Nucleus accumbens (tissue), 56 donors: ENCODE measurements at regions not wholly inside any gene's neighbourhood (a gene's known extent, or its start where the extent isn't known, plus 50 kb on each side); places are given as distances from the start of the nearest gene placed in this dataset.
"Not testable (repeated sequence)": the region's sequence is repeated elsewhere in the genome, so short reads cannot be mapped to it uniquely, and the experiment has no call there.

Source experiments
- DNase-seq, 56 donors: peaks; one replicate each; lab custom pipeline; 2025; lab: John Stamatoyannopoulos, UW

DNA sequence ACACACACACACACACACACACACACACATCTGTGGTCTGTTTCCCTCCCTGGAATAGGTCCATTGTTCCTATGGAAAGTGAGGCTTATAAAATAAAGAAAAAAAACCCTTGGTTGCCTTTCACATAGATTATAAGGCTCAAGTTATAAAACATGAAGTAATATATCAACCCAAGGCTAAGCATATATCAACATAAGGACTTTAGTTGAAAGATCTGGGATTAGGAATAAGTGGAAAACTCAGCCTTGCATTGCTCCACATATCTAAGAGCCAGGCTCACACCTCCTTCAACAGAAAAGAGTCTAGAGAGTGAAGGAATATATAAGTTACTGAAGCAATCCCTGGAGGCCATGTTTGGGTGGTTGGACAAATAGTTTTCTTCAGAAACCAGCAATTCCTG lies 235.0 kb downstream of the SUCLG1 start:
- no peak for DNase-seq

DNA sequence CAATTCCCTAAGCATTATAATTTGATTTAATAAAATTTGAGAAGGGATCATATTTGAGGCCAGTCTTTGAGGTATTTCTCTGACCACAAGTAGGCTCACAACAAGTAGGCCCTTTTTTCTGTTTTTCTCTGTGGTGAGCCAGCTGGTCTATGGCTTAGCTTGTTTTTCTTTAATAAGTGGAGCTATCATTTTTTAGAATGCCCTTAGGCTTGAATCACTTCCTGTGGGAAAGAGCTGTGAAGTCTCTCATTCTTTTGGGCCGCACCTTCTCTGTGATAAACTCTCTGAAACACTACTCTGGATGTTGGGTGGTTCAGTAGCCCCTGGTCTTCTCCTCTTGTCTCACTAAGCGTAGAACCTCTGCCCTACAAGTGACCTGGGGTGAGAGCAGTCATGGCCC lies 235.9 kb downstream of the SUCLG1 start:
- DNase-seq: no peak

DNA sequence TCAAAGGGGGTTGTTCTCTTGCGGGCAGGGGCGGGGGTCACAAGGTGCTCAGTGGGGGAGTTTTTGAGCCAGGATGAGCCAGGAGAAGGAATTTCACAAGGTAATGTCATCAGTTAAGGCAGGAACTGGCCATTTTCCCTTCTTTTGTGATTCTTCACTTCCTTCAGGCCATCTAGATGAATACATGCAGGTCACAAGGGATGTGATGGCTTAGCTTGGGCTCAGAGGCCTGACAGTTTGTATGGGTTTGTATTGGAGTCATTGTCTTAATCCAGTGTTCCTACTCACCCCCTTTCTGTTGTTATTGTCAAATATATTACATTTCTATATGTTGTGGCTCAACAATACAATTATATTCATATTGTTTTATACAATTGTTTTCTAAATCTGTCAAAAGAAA lies 238.0 kb downstream of the SUCLG1 start:
- DNase-seq: not testable (repeated sequence)

DNA sequence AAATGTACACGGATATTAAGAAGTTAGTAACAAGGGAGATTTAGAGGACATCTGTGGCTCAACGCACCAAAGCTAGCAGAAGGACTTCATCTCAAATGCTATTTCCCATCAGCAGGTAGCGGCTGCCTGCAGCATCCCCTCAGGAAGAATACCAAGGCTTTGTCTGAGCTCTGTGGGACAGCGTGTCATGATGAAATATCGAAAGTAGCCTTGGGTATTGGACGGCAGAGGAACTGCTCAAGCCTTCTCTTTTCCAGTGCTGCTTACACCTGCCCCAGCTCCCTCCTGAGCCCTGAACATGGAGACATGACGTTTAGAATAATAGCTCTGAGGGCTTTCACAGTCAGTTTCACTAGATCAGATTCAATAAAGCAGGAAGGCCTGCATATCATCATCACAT lies 241.6 kb downstream of the SUCLG1 start:
- no peak for DNase-seq

DNA sequence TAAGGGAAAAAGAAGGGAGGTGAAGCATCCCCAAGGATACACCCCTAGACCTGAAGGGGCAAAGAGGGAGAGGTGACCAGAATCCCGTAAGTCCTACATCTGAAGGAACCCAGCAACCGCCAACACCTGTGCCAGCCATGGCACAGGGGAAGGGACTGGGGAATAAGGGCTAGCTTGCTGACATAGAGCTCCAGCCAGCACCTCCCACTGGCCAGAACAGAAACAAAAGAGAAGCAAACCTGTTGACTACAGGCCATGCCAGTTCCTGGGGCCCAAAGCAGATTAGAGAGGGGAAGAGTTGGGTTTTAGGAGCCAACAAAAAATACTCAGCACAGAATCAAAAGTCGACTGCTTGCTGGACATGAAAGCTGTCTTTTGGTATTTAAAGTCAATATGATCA lies 244.6 kb downstream of the SUCLG1 start:
- DNase-seq: no peak

DNA sequence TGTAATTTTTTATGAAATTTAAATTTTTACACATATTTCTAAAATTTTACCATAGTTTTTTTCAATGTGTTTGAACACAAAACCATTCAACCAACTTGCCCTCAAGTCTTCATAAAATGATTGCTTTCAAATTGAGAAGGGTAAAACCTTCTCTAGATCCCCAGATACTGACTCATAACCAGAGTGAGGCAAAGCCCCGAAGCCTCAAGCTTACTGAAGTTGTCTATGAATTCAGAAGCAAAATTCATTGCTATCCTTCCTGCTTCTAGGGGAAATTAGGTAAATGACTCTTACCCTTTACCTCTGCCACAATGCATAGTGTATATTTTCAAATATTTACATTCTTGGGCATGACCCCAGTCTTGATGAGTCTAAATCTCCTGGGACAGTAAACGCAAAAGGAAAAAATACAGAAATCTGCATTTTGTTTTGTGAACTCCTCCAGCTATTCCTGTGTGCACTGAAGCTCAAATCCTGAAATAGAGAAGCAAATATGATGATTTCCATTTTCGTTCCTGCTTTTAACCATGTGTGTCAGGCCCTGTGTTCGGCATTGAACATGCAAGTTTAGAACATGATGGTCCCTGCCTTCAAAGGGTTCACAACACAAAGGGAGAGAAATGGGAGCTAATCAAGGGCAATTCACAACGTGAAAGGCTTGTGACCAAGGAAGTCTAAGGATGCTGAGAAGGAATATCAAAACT lies 246.3 kb downstream of the SUCLG1 start:
- no peak for DNase-seq

DNA sequence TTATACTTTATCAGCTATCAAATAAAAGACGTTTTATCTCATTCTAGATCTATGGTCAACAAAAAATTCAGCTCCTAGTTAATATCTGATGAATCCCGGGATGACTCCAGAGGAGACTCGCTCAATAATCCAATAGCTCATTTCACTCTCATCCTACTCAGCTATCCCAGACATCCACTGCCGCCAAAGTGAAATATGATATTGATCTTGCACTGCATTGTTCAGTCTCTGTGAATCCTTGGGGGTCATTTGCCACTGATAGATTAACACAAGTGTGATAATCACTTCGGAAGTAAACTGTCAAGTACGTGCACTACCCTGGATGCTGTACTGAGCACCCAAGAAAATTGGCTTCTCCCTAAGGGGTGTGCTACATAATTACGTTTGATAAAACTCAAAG lies 249.1 kb downstream of the SUCLG1 start:
- DNase-seq: no peak

DNA sequence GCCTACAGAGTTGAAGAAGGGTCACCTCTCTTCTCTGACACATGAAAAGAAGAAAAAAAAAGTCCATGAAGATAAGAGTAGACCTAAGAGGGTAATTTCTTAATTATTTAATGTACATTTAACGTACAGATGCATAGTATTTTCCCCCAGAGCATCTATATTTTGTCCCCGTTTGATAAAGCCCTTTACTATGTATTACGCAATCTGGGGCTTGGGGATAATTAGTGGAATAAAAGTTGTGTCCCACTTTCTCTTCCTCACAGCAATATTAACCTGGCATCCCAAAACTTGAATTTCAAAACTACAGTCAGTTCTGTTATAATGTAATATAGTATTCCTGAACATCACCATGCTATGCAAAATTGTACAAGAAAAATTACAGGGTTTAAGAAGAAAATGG lies 254.1 kb downstream of the SUCLG1 start:
- no peak for DNase-seq

DNA sequence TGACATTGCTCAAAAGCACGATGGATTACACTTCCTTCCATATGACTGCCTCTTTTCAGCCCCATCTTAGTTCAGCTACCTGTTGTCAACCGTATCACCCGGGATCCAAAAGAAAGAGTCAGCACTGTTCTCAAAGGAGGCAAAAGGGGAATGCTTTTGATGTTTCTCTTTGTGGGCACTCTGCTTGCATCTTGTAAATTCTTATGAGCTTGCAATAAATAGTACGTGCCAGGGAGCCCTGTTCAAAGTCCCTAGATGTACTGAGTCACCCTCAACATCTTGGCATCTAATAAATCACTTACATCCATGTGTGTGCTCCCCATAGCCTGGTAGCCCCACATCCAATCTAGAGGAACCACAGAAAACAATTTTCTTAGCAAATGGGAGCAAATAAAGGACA lies 256.9 kb downstream of the SUCLG1 start:
- DNase-seq: no peak

DNA sequence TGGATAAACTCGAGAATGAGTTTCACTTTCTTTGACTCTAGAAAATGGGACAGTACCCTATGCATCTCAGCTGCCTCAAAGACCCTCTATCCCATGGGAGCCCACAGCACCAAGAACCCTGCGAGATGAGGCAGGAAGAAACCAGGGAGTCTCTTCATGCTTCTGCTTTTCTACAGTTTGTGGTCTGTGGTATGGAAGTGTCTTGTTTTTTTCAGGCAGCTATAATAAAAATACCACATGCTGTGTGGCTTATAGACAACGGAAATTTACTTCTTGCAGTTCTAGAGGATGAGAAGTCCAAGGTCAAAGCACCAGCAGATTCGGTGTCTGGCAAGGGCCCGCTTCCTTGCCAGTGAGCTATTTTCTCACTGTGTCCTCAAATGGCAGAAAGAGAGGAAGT lies 257.9 kb downstream of the SUCLG1 start:
- DNase-seq: no peak

DNA sequence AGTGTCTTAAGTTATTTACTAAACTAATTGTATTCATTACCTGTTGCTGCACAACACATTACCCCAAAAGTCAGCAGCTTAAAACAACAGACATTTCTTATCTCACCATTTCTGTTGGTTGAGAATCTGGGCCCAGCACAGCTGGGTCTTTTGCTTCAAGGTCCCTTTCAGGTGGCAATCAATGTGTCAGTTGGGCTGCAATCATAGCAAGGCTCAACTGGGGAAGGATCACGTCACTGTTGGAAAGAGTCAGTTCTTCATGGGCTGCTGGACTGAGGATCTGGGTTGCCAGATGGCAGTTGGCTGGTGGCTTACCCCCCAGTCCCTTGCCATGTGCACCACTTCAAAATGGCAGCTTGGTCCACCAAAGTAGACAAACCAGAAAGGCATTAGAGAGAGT lies 261.2 kb downstream of the SUCLG1 start:
- no peak for DNase-seq

DNA sequence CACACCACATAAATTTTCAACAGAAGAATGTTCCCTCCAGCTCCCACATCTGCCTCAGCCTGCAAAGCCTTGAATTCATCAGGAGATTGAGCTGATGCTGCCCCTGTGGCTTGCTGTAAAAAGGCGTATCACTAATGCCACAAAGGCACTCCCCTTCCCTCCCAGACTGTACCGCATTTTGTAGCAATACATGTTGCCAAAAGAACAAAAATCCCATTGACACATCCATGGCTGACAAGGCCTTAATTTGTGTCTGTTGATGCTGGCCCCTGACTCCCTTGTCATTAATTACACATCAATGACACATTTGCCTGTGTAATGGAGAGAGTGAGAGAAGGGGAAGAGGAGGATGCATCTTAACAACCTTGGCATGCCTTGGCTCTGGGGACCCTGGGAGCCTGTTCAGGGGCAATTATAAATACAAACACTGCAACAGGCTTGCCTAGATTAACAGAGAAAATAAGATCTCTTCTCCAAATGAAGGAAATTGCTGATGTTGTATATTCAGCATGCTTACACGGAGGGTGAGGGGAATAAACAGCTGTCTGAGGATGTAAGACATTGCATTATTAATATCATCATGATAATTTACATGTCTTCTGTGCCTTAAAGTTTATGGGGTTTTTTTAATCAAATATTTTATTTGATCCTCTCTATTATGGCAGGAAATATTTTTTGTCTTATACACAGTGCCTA lies 264.0 kb downstream of the SUCLG1 start:
- no peak for DNase-seq

DNA sequence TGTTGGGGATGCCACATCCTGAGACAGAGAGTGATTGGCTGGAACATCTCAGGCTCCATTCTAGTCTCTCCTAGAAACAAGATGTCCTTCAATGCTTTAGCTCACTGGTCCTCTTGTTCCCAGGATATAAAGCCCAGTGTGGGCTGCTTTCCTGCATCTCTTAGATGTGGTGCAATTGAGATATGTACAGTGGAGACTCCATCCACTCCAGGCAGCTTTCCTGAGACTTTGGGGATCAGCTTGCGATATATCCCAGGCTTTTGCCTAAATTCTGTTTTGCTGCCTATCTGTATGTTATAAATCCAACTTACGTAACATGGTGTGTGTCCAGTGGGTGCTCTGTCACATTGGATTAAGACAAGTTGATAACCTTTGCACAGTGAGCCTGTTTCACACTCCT lies 264.9 kb downstream of the SUCLG1 start:
- DNase-seq: no peak

DNA sequence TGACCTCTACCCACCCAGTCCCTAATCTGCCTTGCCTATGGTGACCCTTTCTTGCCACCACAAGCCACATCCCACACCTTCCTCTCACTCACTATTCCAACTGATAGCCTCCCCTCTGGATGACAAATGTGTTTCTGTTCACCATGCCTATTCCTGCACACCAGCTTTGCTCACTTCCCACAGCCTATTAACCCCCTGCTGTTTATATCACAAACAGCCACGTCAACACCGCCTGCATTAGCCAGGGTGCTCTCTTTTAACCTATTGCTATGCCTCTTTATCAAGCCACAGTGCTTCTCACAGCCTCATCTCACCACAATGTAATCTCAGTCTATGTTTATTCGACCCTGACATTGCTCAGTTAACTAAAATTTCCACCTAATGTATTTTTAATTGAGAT lies 271.8 kb downstream of the SUCLG1 start:
- DNase-seq: no peak

DNA sequence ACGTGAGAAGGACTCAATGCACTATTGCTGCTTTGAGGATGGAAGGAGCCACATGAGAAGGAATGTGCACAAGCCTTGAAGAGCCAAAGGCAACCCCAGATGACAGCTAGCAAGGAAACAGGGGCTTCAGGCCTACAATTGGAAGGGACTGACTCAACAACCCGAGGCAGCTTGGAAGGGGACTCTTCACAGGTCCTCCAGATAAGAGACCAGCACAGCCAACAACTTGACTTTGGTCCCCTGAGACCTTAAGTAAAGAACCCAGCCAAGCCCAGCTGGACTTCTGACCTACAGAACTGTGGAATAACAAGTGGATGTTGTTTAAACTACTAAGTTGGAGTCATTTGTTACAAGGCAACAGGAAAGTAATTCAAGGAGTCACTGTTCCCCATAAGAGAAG lies 277.2 kb downstream of the SUCLG1 start:
- DNase-seq: no peak

DNA sequence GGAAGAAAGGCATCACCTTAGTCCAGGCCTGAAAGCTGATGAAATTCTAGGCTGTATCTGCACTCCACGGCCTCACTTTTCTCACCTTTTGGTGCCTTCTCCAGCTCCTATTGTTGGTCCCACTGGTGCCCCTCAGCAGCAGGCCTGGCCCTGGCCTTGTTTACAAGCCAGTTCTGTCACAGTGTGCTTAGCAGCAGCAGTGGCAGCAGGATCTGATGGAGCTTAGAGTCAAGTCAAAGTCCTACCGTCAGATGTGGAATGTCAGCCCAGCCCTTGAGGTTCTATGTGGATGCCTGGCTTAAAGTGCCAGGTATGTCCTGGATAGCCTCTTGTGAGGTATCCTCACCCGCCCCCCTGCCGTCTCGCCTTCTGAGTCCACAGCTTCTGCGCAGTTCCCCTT lies 281.3 kb downstream of the SUCLG1 start:
- no peak for DNase-seq

DNA sequence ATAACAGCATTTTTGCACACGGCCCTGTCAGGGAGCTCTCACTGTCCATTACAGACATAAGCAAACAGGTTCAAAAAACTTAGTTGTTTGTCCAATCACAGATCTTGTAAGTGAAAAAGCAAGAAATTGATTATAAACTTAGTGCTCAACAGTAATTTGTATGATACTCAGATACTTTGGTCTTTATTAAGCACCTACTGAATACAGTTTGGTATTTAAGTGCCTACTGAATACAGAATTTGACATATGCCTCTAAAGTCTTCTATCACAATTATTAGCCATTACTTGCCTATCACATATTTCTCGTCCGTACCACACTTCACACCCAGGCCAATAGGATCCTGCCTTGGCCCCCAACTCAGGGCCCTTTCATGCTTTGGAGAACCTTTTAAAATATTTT lies 283.1 kb downstream of the SUCLG1 start:
- no peak for DNase-seq

DNA sequence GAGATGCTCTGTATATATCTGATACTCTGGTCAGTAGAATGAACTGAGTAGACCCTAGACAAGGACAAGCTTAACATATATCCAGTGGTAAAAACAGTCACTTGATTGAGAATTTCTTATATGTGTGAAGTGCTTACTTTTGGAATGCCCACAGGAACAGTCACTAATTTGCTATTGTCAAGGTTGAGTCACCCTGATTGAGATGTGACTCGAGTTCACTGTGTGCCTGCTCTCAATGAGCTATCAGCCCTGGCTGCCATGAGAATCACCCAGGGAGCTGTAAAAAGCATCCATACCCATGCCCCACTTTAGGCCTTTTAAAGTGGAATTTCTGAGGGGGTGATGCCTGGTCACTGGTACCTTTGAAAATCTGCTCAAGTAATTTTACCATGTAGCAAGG lies 283.7 kb downstream of the SUCLG1 start:
- no peak for DNase-seq

DNA sequence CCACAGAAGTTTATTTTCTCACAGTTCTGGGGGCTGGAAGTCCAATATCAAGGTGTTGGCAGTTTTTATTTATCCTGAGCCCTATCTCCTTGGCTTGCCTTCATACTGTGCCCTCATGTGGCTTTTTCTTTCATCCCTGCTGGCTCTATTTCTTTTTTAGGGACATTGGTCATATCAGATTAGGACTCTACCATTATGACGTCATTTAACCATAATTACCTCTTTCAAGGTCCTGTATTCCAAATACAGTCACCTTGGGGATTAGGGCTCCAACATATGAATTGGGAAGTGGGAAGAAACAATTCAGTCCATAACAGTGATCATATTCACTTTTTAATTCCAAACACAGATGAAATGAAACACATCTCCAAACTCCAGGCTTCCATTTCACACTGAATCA lies 286.0 kb downstream of the SUCLG1 start:
- no peak for DNase-seq

DNA sequence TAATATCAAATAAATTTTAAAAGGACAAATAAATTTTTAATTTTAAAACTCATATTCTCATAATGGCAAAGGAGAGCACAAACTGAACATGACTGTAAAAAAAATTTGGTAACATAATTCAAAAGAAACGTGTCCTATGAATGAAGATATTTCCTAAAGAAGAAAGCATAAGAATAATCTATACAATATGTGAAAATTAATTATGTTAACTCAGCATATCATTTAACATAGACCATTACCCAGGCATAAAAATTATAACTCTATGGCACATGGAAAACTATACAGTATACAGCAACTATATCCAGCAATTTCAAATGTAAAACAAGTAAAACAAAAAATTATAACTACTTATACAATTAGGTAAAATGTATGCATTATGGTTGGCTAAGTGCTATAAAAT lies 288.1 kb downstream of the SUCLG1 start:
- DNase-seq: no peak

DNA sequence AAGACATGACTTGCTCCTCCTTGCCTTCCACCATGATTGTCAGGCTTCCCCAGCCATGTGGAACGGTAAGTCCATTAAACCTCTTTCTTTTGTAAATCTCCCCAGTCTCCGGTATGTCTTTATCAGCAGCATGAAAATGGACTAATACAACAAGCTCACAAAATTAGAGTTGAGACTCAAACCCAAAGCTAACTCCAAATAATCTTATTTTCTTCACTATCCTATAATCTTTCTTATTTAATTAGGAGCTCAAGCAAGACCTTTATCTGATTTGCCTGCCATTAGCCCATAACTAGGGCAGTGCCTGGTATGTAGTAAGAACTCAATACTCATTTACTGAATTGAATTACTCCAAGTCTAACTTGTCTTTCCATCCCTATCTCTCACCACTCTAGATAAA lies 289.2 kb downstream of the SUCLG1 start:
- no peak for DNase-seq

DNA sequence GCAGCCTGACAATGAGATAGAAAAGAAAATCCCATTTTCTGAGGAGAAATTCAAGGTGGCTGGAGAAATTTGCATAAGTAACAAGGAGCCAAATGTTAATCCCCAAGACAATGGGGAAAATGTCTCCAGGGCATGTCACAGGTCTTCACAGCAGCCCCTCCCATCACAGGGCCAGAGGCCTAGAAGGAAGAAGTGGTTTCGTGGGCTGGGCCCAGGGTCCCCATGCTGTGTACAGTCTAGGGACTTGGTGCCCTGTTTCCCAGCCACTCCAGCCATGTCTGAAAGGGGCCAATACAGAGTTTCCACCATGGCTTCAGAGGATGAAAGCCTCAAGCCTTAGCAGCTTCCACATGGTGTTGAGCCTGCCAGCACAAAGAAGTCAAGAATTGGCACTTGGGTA lies 290.5 kb downstream of the SUCLG1 start:
- not testable (repeated sequence) for DNase-seq

DNA sequence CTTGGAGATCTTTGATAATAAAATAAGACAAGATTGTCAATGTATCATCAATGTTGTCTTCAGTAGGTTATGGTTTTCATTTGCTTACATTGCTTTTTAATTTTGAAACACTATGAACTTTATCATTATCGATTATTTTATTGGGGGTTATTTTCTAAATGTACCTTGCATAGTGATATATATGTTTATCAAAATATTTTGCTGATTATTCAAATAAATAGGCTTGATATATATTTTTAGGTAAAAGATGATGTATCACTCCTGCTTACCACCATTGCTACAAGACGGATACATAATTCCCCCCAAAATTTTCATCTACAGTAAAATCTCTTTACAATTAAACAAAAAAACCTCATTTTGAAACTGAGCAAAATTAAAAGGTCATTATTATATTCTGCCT lies 293.8 kb downstream of the SUCLG1 start:
- no peak for DNase-seq
